ENCODE measurements at regions not wholly inside any gene's neighbourhood (a gene's known extent, or its start where the extent isn't known, plus 50 kb on each side); places are given as distances from the start of the nearest gene placed in this dataset.

DNA sequence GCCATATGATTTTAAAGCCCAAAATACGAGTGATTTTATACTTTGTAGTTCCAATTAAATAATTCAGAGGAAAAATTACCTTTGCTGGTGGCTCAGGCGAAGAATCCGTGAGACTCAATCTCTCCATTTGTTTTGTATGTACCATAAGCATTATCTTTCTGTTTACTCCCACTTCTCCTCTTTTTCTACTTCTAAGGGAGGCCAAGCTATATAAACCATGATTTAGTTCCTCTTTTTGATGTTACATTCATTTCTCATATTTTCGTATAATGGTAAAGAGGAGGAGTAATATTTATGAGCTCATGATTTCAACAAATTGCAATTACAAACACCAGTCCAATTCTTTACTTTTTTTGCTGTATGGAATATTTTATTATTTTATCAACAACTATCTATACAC is 50.6 kb upstream of the TES start:
- no peaks in the 10 kb centered on the region for H3K79me2 ChIP-seq (ENCODE audit: insufficient read depth, low read length)
- 0 out of 5 replicates have a peak, but pooled peaks cover 0 to 4% of the 10 kb centered on the region in 2 experiments for H3K27me3 ChIP-seq (ENCODE audit: control insufficient read depth in 1 of 2, insufficient read depth in 2 of 2, low read length in 2 of 2)
- H3K9ac ChIP-seq (ENCODE audit: insufficient read depth, low read depth, low read length), result no peak overlapping the region
- H2AFZ ChIP-seq (ENCODE audit: low read length), result no peak overlapping the region
- WGBS (ENCODE audit: low lambda C conversion rate), result 51% methylated on average over 4 of the region's 4 CpGs
- ChIA-PET POLR2A (no interaction called here), CTCF (ENCODE audit: low intra/inter-chr PET ratio, low total read pairs) (no interaction called here)
- H3K27ac ChIP-seq (ENCODE audit: extremely low read length, insufficient read depth, low read length), result no peak overlapping the region
- H3K4me2 ChIP-seq (ENCODE audit: low read depth, low read length), result no peak overlapping the region
- intact Hi-C loops (cut with micrococcal nuclease; ENCODE audit: unreplicated experiment), result loop anchor here (5.0 to 10.0 kb wide), 2 partner anchors 365 to 1558 kb away; partner anchors contain the start of gene CAV1
- no peak for TF ChIP-seq MED8 (CRISPR knock-in tag; IDR thresholded peaks at IDR 0.05; ENCODE audit: insufficient replicate concordance)
- TF ChIP-seq ZNF556 (CRISPR knock-in tag; IDR thresholded peaks at IDR 0.05; ENCODE audit: borderline replicate concordance), result no peak
- no peak for TF ChIP-seq GFI1 (CRISPR knock-in tag; IDR thresholded peaks at IDR 0.05; ENCODE audit: borderline replicate concordance)
- TF ChIP-seq, protein P1, sequence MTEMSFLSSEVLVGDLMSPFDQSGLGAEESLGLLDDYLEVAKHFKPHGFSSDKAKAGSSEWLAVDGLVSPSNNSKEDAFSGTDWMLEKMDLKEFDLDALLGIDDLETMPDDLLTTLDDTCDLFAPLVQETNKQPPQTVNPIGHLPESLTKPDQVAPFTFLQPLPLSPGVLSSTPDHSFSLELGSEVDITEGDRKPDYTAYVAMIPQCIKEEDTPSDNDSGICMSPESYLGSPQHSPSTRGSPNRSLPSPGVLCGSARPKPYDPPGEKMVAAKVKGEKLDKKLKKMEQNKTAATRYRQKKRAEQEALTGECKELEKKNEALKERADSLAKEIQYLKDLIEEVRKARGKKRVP (CRISPR knock-in tag; IDR thresholded peaks at IDR 0.05), result no peak
- no peak for TF ChIP-seq RFX3 (CRISPR knock-in tag; IDR thresholded peaks at IDR 0.05)
- TF ChIP-seq HOXA7 (CRISPR knock-in tag; IDR thresholded peaks at IDR 0.05), result no peak
- TF ChIP-seq ZNF3 (CRISPR knock-in tag; IDR thresholded peaks at IDR 0.05), result no peak
- TF ChIP-seq, protein P2, sequence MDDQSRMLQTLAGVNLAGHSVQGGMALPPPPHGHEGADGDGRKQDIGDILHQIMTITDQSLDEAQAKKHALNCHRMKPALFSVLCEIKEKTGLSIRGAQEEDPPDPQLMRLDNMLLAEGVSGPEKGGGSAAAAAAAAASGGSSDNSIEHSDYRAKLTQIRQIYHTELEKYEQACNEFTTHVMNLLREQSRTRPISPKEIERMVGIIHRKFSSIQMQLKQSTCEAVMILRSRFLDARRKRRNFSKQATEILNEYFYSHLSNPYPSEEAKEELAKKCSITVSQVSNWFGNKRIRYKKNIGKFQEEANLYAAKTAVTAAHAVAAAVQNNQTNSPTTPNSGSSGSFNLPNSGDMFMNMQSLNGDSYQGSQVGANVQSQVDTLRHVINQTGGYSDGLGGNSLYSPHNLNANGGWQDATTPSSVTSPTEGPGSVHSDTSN (CRISPR knock-in tag; IDR thresholded peaks at IDR 0.05; ENCODE audit: borderline replicate concordance), result no peak
- no peak for TF ChIP-seq NFIC (IDR thresholded peaks at IDR 0.05; ENCODE audit: low read length)
- no peak for TF ChIP-seq NFE2 (CRISPR knock-in tag; IDR thresholded peaks at IDR 0.05)
- TF ChIP-seq TOE1 (CRISPR knock-in tag; IDR thresholded peaks at IDR 0.05), result no peak
- TF ChIP-seq, protein P3, sequence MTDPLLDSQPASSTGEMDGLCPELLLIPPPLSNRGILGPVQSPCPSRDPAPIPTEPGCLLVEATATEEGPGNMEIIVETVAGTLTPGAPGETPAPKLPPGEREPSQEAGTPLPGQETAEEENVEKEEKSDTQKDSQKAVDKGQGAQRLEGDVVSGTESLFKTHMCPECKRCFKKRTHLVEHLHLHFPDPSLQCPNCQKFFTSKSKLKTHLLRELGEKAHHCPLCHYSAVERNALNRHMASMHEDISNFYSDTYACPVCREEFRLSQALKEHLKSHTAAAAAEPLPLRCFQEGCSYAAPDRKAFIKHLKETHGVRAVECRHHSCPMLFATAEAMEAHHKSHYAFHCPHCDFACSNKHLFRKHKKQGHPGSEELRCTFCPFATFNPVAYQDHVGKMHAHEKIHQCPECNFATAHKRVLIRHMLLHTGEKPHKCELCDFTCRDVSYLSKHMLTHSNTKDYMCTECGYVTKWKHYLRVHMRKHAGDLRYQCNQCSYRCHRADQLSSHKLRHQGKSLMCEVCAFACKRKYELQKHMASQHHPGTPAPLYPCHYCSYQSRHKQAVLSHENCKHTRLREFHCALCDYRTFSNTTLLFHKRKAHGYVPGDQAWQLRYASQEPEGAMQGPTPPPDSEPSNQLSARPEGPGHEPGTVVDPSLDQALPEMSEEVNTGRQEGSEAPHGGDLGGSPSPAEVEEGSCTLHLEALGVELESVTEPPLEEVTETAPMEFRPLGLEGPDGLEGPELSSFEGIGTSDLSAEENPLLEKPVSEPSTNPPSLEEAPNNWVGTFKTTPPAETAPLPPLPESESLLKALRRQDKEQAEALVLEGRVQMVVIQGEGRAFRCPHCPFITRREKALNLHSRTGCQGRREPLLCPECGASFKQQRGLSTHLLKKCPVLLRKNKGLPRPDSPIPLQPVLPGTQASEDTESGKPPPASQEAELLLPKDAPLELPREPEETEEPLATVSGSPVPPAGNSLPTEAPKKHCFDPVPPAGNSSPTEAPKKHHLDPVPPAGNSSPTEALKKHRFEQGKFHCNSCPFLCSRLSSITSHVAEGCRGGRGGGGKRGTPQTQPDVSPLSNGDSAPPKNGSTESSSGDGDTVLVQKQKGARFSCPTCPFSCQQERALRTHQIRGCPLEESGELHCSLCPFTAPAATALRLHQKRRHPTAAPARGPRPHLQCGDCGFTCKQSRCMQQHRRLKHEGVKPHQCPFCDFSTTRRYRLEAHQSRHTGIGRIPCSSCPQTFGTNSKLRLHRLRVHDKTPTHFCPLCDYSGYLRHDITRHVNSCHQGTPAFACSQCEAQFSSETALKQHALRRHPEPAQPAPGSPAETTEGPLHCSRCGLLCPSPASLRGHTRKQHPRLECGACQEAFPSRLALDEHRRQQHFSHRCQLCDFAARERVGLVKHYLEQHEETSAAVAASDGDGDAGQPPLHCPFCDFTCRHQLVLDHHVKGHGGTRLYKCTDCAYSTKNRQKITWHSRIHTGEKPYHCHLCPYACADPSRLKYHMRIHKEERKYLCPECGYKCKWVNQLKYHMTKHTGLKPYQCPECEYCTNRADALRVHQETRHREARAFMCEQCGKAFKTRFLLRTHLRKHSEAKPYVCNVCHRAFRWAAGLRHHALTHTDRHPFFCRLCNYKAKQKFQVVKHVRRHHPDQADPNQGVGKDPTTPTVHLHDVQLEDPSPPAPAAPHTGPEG (CRISPR knock-in tag; IDR thresholded peaks at IDR 0.05), result no peak
- no peak for TF ChIP-seq ZNF20 (CRISPR knock-in tag; IDR thresholded peaks at IDR 0.05)
- no peak for TF ChIP-seq ZNF501 (CRISPR knock-in tag; IDR thresholded peaks at IDR 0.05)
- no peak for TF ChIP-seq PHF21A (CRISPR knock-in tag; IDR thresholded peaks at IDR 0.05)
- ATAC-seq, result no peak
- BruUV-seq (replicated peaks), result no TSS peak
- no peaks in the 10 kb centered on the region for H4K20me1 ChIP-seq (ENCODE audit: insufficient read depth, low read length)
- H3K36me3 ChIP-seq (replicated peaks in 1 of 2; ENCODE audit: control insufficient read depth in 1 of 2, insufficient read depth in 2 of 2, low read length in 2 of 2), result no peaks in the 10 kb centered on the region
- H3K4me3 ChIP-seq (replicated peaks in 1 of 3; ENCODE audit: insufficient read depth in 1 of 3, low read depth in 2 of 3, low read length in 3 of 3), result no peak overlapping the region
- FAIRE-seq, result no peak
- H3K9me3 ChIP-seq (ENCODE audit: low read length), result no peaks in the 10 kb centered on the region
- in situ Hi-C loops (cut with HindIII; ENCODE audit: extremely low pct_ligation_motif_present, low pct_unique_long_range_greater_than_20kb), result loop anchor here (25.0 kb wide), 1 partner anchor 653 kb away; no protein-coding TSS in a partner anchor
- no peaks in the 10 kb centered on the region for H3K4me1 ChIP-seq (ENCODE audit: insufficient read depth, low read length)
- no peak for DNase-seq (ENCODE audit: low spot score)
